Neural progenitor cell (in vitro differentiated cells): ENCODE measurements at regions not wholly inside any gene's neighbourhood (a gene's known extent, or its start where the extent isn't known, plus 50 kb on each side); places are given as distances from the start of the nearest gene placed in this dataset.

Source experiments
- DNase-seq: peaks from one replicate; pipeline ENCODE4 v3.0.0-alpha.2; 2016; ENCODE audit warnings: low spot score
- H2AFZ ChIP-seq: fragments of 200-600 bp; sonication (generic); replicated peaks from 2 replicates; pipeline ENCODE4 v1.6.1; 2016; ENCODE audit warnings: antibody characterized with exemption
- H3F3A ChIP-seq: fragments of 200-600 bp; sonication (generic); 2 replicates; pipeline ENCODE4 v1.6.1; 2016; ENCODE audit warnings: antibody characterized with exemption, low read depth
- H3K27ac ChIP-seq: fragments of 200-600 bp; sonication (generic); 2 replicates; pipeline ENCODE4 v1.5.1; 2016; ENCODE audit warnings: mild to moderate bottlenecking
- H3K27me3 ChIP-seq: fragments of 200-600 bp; sonication (generic); 2 replicates; pipeline ENCODE4 v1.6.1; 2016; ENCODE audit warnings: mild to moderate bottlenecking, moderate library complexity
- H3K36me3 ChIP-seq: fragments of 200-600 bp; sonication (generic); 2 replicates; pipeline ENCODE4 v1.5.1; 2016
- H3K4me1 ChIP-seq: fragments of 200-600 bp; sonication (generic); 2 replicates; pipeline ENCODE4 v1.6.1; 2016; ENCODE audit warnings: mixed run types
- H3K4me2 ChIP-seq: fragments of 200-600 bp; sonication (generic); 2 replicates; pipeline ENCODE4 v1.6.1; 2016
- H3K4me3 ChIP-seq: fragments of 200-600 bp; sonication (generic); 2 replicates; pipeline ENCODE4 v1.5.1; 2016
- H3K79me2 ChIP-seq: fragments of 200-600 bp; sonication (generic); 2 replicates; pipeline ENCODE4 v1.6.1; 2016; ENCODE audit warnings: low read depth
- H3K9ac ChIP-seq: fragments of 200-600 bp; sonication (generic); 2 replicates; pipeline ENCODE4 v1.6.1; 2016
- H3K9me3 ChIP-seq: fragments of 200-600 bp; sonication (generic); 2 replicates; pipeline ENCODE4 v1.5.1; 2016; ENCODE audit warnings: low read depth
- H4K20me1 ChIP-seq: fragments of 200-600 bp; sonication (generic); 2 replicates; pipeline ENCODE4 v1.6.1; 2016; ENCODE audit warnings: low read depth
- H3K27ac Mint-ChIP-seq: 3 replicates; pipeline ENCODE4 v1.8.0; 2021; ENCODE audit warnings: mixed read lengths
- H3K27me3 Mint-ChIP-seq: 2 replicates; pipeline ENCODE4 v1.8.0; 2022; ENCODE audit warnings: low read depth, mild to moderate bottlenecking, inconsistent platforms, moderate library complexity, mixed read lengths; ENCODE audit not compliant: insufficient read depth
- H3K36me3 Mint-ChIP-seq: 3 replicates; pipeline ENCODE4 v1.8.0; 2021; ENCODE audit warnings: mixed read lengths
- H3K4me1 Mint-ChIP-seq: 3 replicates; pipeline ENCODE4 v1.8.0; 2021; ENCODE audit warnings: mixed read lengths
- H3K4me3 Mint-ChIP-seq: 3 replicates; pipeline ENCODE4 v1.8.0; 2021; ENCODE audit warnings: mild to moderate bottlenecking, moderate library complexity, mixed read lengths
- H3K9me3 Mint-ChIP-seq: 3 replicates; pipeline ENCODE4 v1.8.0; 2020; ENCODE audit warnings: mixed read lengths
- EZH2 ChIP-seq: fragments of 200-600 bp; sonication (generic); IDR thresholded peaks from 2 replicates; pipeline ENCODE4 v1.6.1; 2017; ENCODE audit warnings: antibody characterized with exemption, mild to moderate bottlenecking, moderate library complexity
- EZH2phosphoT487 ChIP-seq: fragments of 200-600 bp; sonication (generic); IDR thresholded peaks from 2 replicates; pipeline ENCODE4 v1.6.1; 2017; ENCODE audit warnings: antibody characterized with exemption
- TF ChIP-seq, protein P1 (sequence below): fragments of 200-600 bp; sonication (generic); IDR thresholded peaks from 2 replicates; pipeline ENCODE4 v1.5.1; 2017; ENCODE audit warnings: antibody characterized with exemption, mild to moderate bottlenecking

GRCh38 chr14:101350691-101351090 is 210.6 kb upstream of the DIO3 start:
- no peak for DNase-seq

DNA sequence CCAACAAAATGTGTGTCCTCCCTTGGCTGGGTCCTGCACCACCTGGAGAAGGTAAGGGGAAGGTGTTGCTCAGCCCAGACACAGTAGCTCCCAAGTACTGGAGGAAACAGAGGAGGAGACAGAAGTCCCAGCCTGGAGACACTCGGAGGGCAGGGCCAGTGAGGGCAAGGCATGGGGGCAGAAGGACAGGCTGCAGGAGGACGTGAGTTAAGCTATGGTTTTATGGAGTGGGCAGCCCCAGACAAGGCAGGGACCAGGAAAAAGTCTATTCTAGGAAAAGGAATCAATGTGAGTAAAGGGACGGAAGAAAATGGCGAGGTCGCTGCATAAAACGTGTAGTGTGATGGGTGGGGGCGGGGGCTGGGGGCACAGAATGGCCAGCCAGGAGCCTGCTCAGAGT is 210.1 kb upstream of the DIO3 start:
- DNase-seq, result no peak
- no peaks in the 10 kb centered on the region for H3K36me3 ChIP-seq
- H3K4me2 ChIP-seq, result no peak overlapping the region
- peaks cover 17% of the 10 kb centered on the region for H3K27me3 Mint-ChIP-seq
- peaks cover 5% of the 10 kb centered on the region for H3K36me3 Mint-ChIP-seq
- H3K4me3 ChIP-seq, result no peak overlapping the region
- H3K9me3 Mint-ChIP-seq, result peaks cover 24% of the 10 kb centered on the region
- H3K27ac Mint-ChIP-seq, result no peak overlapping the region
- no peaks in the 10 kb centered on the region for H3K79me2 ChIP-seq
- no peak overlapping the region for H3K9ac ChIP-seq
- H3K4me3 Mint-ChIP-seq, result no peak overlapping the region
- H2AFZ ChIP-seq, result no peak overlapping the region
- no peaks in the 10 kb centered on the region for H4K20me1 ChIP-seq
- no peak overlapping the region for H3K27ac ChIP-seq
- peaks cover 9% of the 10 kb centered on the region for H3K4me1 Mint-ChIP-seq
- H3K9me3 ChIP-seq, result peaks cover 7% of the 10 kb centered on the region
- H3F3A ChIP-seq, result no peaks in the 10 kb centered on the region
- no peak for TF ChIP-seq EZH2phosphoT487
- TF ChIP-seq EZH2, result no peak
- TF ChIP-seq, protein P1, sequence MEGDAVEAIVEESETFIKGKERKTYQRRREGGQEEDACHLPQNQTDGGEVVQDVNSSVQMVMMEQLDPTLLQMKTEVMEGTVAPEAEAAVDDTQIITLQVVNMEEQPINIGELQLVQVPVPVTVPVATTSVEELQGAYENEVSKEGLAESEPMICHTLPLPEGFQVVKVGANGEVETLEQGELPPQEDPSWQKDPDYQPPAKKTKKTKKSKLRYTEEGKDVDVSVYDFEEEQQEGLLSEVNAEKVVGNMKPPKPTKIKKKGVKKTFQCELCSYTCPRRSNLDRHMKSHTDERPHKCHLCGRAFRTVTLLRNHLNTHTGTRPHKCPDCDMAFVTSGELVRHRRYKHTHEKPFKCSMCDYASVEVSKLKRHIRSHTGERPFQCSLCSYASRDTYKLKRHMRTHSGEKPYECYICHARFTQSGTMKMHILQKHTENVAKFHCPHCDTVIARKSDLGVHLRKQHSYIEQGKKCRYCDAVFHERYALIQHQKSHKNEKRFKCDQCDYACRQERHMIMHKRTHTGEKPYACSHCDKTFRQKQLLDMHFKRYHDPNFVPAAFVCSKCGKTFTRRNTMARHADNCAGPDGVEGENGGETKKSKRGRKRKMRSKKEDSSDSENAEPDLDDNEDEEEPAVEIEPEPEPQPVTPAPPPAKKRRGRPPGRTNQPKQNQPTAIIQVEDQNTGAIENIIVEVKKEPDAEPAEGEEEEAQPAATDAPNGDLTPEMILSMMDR, result no peak
- no peaks in the 10 kb centered on the region for H3K27me3 ChIP-seq
- H3K4me1 ChIP-seq, result peaks cover 4% of the 10 kb centered on the region

More at GRCh38 chr14:101350691-101351090, 210.6 kb upstream of the DIO3 start:
- H3K36me3 Mint-ChIP-seq, result peaks cover 5% of the 10 kb centered on the region
- no peaks in the 10 kb centered on the region for H3F3A ChIP-seq
- H3K36me3 ChIP-seq, result no peaks in the 10 kb centered on the region
- peaks cover 4% of the 10 kb centered on the region for H3K4me1 ChIP-seq
- H3K4me2 ChIP-seq, result no peak overlapping the region
- H4K20me1 ChIP-seq, result no peaks in the 10 kb centered on the region
- no peak overlapping the region for H3K27ac ChIP-seq
- no peak overlapping the region for H3K4me3 Mint-ChIP-seq
- H3K79me2 ChIP-seq, result no peaks in the 10 kb centered on the region
- peaks cover 7% of the 10 kb centered on the region for H3K9me3 ChIP-seq
- no peaks in the 10 kb centered on the region for H3K27me3 ChIP-seq
- no peak for TF ChIP-seq EZH2
- TF ChIP-seq, protein P1, result peak; percentile 7
- TF ChIP-seq EZH2phosphoT487, result no peak
- peaks cover 9% of the 10 kb centered on the region for H3K4me1 Mint-ChIP-seq
- no peak overlapping the region for H3K27ac Mint-ChIP-seq
- peaks cover 23% of the 10 kb centered on the region for H3K9me3 Mint-ChIP-seq
- no peak overlapping the region for H3K9ac ChIP-seq
- H3K27me3 Mint-ChIP-seq, result peaks cover 17% of the 10 kb centered on the region
- no peak overlapping the region for H2AFZ ChIP-seq
- H3K4me3 ChIP-seq, result no peak overlapping the region

DNA sequence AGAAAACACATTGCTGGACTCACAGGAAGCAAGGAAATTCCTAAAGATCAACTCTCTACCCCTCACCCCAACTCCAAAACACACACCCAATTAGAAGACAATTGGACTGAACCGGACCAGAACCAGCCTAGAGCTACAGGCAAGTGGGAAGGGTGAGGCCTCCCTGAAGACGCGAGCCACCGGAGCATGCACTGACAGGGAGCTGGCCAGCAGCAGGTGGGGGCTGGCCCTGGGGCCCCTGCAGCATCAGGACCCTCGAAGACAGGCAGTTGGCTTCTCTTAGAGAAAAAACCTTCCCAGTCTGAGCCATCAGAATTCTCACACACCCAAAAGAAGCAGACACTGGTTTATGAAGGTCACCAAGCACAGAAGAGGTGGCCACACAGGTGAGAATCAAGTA is 209.5 kb upstream of the DIO3 start:
- H3K27me3 Mint-ChIP-seq, result peaks cover 17% of the 10 kb centered on the region
- no peak for DNase-seq
- Histone ChIP-seq H2AFZ (no peak overlapping the region), H3K9me3 (peaks cover 7% of the 10 kb centered on the region), H3K36me3 (no peaks in the 10 kb centered on the region), H3K4me2 (no peak overlapping the region), H3F3A (no peaks in the 10 kb centered on the region), H3K4me1 (peaks cover 4% of the 10 kb centered on the region), H3K27ac (no peak overlapping the region), H3K9ac (no peak overlapping the region), H3K4me3 (no peak overlapping the region), H4K20me1 (no peaks in the 10 kb centered on the region), H3K79me2 (no peaks in the 10 kb centered on the region), H3K27me3 (no peaks in the 10 kb centered on the region)
- peaks cover 5% of the 10 kb centered on the region for H3K36me3 Mint-ChIP-seq
- TF ChIP-seq EZH2phosphoT487 (no peak), EZH2 (no peak)
- TF ChIP-seq, protein P1, result no peak
- peaks cover 9% of the 10 kb centered on the region for H3K4me1 Mint-ChIP-seq
- H3K27ac Mint-ChIP-seq, result no peak overlapping the region
- H3K9me3 Mint-ChIP-seq, result peaks cover 30% of the 10 kb centered on the region
- H3K4me3 Mint-ChIP-seq, result no peak overlapping the region
